ENCODE measurements at regions not wholly inside any gene's neighbourhood (a gene's known extent, or its start where the extent isn't known, plus 50 kb on each side); places are given as distances from the start of the nearest gene placed in this dataset.

DNA sequence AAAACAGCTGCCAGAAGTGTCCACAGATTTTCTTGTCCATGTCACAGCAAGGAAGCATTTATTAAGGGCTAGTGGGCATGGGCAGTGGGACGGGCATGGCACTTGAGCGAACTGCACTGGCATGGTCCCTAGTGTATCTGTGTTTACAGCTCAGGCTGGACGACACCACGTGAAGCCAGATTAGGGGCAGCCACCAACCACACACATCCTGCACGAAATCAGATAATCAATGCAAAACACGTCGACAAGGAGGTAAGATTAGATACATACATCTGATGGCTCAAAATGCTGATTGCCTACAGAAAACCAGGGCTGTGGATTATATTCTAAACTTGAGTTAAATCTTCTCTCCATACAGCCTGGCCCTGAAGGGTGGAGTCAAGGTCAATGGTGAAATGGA, 103.8 kb upstream of the ATP6AP2 start:
- Histone ChIP-seq H3K4me1 (ENCODE audit: control insufficient read depth in 1 of 2, insufficient read depth in 1 of 2, low read depth in 1 of 2, low read length in 1 of 2) (no peaks in the 10 kb centered on the region), H3K27me3 (peaks cover 23% of the 10 kb centered on the region), H3K9me3 (no peaks in the 10 kb centered on the region), H3K27ac (no peak overlapping the region), H3K4me3 (ENCODE audit: low read depth in 1 of 2, low read length in 1 of 2) (no peak overlapping the region), H3K36me3 (no peaks in the 10 kb centered on the region)
- no peak for TF ChIP-seq CTCF (IDR thresholded peaks at IDR 0.05)

- Histone ChIP-seq H3K9me3 (no peaks in the 10 kb centered on the region), H3K27me3 (peaks cover 41% of the 10 kb centered on the region), H3K27ac (no peak overlapping the region), H3K36me3 (no peaks in the 10 kb centered on the region), H3K4me1 (ENCODE audit: control insufficient read depth in 1 of 2, insufficient read depth in 1 of 2, low read depth in 1 of 2, low read length in 1 of 2) (no peaks in the 10 kb centered on the region), H3K4me3 (ENCODE audit: low read depth in 1 of 2, low read length in 1 of 2) (no peak overlapping the region)
- no peak for TF ChIP-seq CTCF (IDR thresholded peaks at IDR 0.05)
Observed at GRCh38 chrX:40474645-40475044, 106.1 kb upstream of the ATP6AP2 start.

- Histone ChIP-seq H3K36me3 (no peaks in the 10 kb centered on the region), H3K9me3 (no peaks in the 10 kb centered on the region), H3K27ac (no peak overlapping the region), H3K27me3 (peaks cover 41% of the 10 kb centered on the region), H3K4me3 (ENCODE audit: low read depth in 1 of 2, low read length in 1 of 2) (no peak overlapping the region), H3K4me1 (ENCODE audit: control insufficient read depth in 1 of 2, insufficient read depth in 1 of 2, low read depth in 1 of 2, low read length in 1 of 2) (no peaks in the 10 kb centered on the region)
- TF ChIP-seq CTCF (IDR thresholded peaks at IDR 0.05): no peak
Observed at GRCh38 chrX:40474205-40474626, 106.6 kb upstream of the ATP6AP2 start.

DNA sequence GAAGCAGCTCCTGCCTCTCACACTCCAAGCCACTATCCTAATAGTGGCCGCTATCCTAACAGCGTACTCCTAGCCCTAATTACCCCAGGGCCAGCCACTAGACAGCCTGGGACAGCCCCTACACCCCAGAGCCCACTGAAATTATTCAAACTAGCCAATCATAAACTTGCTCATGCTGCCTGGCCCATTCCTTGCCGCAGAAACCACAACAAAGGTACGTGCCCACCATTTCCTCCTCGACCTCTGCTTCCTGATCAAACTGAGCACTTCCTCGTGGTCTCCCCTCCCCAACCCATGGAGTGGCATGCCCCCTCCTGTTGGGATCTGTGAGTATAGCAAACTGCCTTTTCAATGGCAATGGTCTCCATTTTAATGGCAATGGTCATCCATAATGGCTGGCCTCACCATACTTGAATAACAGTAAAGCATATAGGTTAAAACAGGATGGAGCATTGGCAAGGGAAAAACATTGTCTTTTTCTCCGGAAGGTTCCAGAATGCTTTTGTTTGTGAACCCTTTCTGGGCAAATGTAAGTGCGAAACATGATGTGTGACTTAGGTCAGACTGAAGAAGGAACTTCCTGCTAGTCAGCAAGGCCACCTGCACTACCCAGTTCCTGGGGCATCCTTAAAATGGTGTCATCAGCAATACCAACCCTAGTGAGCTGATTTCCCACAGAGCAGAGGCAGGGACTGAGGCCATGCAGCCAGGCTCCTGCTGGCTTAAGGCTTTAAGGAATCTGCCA, 107.1 kb upstream of the ATP6AP2 start:
- Histone ChIP-seq H3K4me3 (ENCODE audit: low read depth in 1 of 2, low read length in 1 of 2) (no peak overlapping the region), H3K36me3 (no peaks in the 10 kb centered on the region), H3K27ac (no peak overlapping the region), H3K9me3 (no peaks in the 10 kb centered on the region), H3K4me1 (ENCODE audit: control insufficient read depth in 1 of 2, insufficient read depth in 1 of 2, low read depth in 1 of 2, low read length in 1 of 2) (no peaks in the 10 kb centered on the region), H3K27me3 (peaks cover 41% of the 10 kb centered on the region)
- TF ChIP-seq CTCF (IDR thresholded peaks at IDR 0.05): no peak

DNA sequence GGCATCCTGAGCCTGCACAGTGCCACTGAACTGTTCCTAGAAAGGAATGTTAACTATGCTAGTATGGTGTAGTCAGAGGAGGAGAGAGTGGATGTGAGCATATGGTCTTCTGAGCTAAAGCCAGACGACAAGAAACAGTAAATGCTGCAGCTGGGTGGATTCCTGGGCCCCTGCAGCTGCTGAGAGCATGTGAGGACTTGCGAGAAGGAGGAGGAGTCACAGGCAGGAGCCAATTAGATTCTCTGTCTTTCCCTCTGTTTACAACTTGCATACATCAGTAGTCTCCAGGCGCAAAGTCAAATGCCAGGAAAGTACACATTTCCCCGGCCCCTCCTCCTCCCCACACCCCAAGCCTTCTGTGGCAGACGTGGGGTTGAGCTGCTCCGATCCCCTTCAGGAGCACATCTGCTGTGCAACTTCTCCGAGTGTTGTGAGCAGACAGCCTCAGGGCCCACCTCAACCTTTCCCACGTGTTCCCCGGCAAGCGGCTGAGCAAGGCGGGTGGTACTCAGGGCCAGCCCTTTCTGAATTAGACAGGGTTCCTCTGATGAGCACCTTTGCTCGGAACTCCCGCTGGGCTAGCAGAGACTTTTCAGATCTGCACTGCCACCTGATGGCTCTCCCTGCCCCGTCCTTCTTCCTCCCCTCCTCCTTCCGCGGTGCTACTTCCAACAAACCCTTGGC, 108.7 kb upstream of the ATP6AP2 start:
- Histone ChIP-seq H3K36me3 (no peaks in the 10 kb centered on the region), H3K4me3 (ENCODE audit: low read depth in 1 of 2, low read length in 1 of 2) (no peak overlapping the region), H3K27me3 (peaks cover 41% of the 10 kb centered on the region), H3K9me3 (no peaks in the 10 kb centered on the region), H3K27ac (no peak overlapping the region), H3K4me1 (ENCODE audit: control insufficient read depth in 1 of 2, insufficient read depth in 1 of 2, low read depth in 1 of 2, low read length in 1 of 2) (peaks cover 8 to 11% of the 10 kb centered on the region in 2 experiments)
- no peak for TF ChIP-seq CTCF (IDR thresholded peaks at IDR 0.05)
